H9 (cell line): ENCODE measurements at regions not wholly inside any gene's neighbourhood (a gene's known extent, or its start where the extent isn't known, plus 50 kb on each side); places are given as distances from the start of the nearest gene placed in this dataset.

Experiments used
- DNase-seq: peaks from one replicate; pipeline ENCODE4 v3.0.0-alpha.2; 2017
- H2AFZ ChIP-seq: one replicate; pipeline ENCODE4 v1.6.1; 2013; ENCODE audit warnings: mild to moderate bottlenecking, low read length, control low read depth, moderate library complexity
- H2AK5ac ChIP-seq: 2 replicates; pipeline ENCODE4 v1.6.1; 2013; ENCODE audit warnings: low read length, control low read depth, mixed read lengths; ENCODE audit not compliant: insufficient read length
- H2BK120ac ChIP-seq: one replicate; pipeline ENCODE4 v1.6.1; 2013; ENCODE audit warnings: low read depth, mild to moderate bottlenecking, low read length, control low read depth, inconsistent platforms; ENCODE audit not compliant: poor library complexity, severe bottlenecking
- H2BK12ac ChIP-seq: 2 replicates; pipeline ENCODE4 v1.6.1; 2013; ENCODE audit warnings: low read length, control low read depth, mixed read lengths, low read depth; ENCODE audit not compliant: insufficient read length
- H2BK15ac ChIP-seq: 2 replicates; pipeline ENCODE4 v1.6.1; 2013; ENCODE audit warnings: low read depth, low read length, control low read depth
- H2BK20ac ChIP-seq: one replicate; pipeline ENCODE4 v1.6.1; 2013; ENCODE audit warnings: low read depth, mild to moderate bottlenecking, low read length, control low read depth, inconsistent platforms; ENCODE audit not compliant: poor library complexity, severe bottlenecking
- H2BK5ac ChIP-seq: 2 replicates; pipeline ENCODE4 v1.6.1; 2013; ENCODE audit warnings: low read length, control low read depth, mixed read lengths; ENCODE audit not compliant: insufficient read length
- H3K14ac ChIP-seq: 2 replicates; pipeline ENCODE4 v1.6.1; 2013; ENCODE audit warnings: low read length, control low read depth; ENCODE audit not compliant: insufficient read depth
- H3K18ac ChIP-seq: 2 replicates; pipeline ENCODE4 v1.6.1; 2013; ENCODE audit warnings: low read depth, mild to moderate bottlenecking, mixed read lengths, low read length, control low read depth; ENCODE audit not compliant: insufficient read length
- H3K23ac ChIP-seq: 2 replicates; pipeline ENCODE4 v1.6.1; 2013; ENCODE audit warnings: low read length, control low read depth, mixed read lengths, low read depth; ENCODE audit not compliant: insufficient read length
- H3K23me2 ChIP-seq: 2 replicates; pipeline ENCODE4 v1.6.1; 2013; ENCODE audit warnings: low read depth, mild to moderate bottlenecking, mixed read lengths, low read length, control low read depth; ENCODE audit not compliant: insufficient read length, poor library complexity, severe bottlenecking
- H3K27ac ChIP-seq: 2 replicates; pipeline ENCODE4 v1.5.1; 2013; ENCODE audit warnings: low read length, control low read depth, mixed read lengths, low read depth; ENCODE audit not compliant: insufficient read length
- H3K27me3 ChIP-seq: 2 replicates; pipeline ENCODE4 v1.6.1; 2013; ENCODE audit warnings: low read length, control low read depth, inconsistent platforms; ENCODE audit not compliant: insufficient read depth
- H3K4ac ChIP-seq: 2 replicates; pipeline ENCODE4 v1.6.1; 2013; ENCODE audit warnings: low read depth, mild to moderate bottlenecking, control low read depth, inconsistent platforms, low read length, moderate library complexity
- H3K4me1 ChIP-seq: 2 replicates; pipeline ENCODE4 v1.6.1; 2013; ENCODE audit warnings: low read length, control low read depth, inconsistent platforms; ENCODE audit not compliant: insufficient read depth
- H3K4me2 ChIP-seq: 2 replicates; pipeline ENCODE4 v1.6.1; 2013; ENCODE audit warnings: low read length, control low read depth, mixed read lengths; ENCODE audit not compliant: insufficient read length, insufficient read depth
- H3K56ac ChIP-seq: 2 replicates; pipeline ENCODE4 v1.6.1; 2013; ENCODE audit warnings: low read depth, mild to moderate bottlenecking, mixed read lengths, low read length, control low read depth; ENCODE audit not compliant: insufficient read length
- H3K79me1 ChIP-seq: 2 replicates; pipeline ENCODE4 v1.6.1; 2013; ENCODE audit warnings: low read depth, mild to moderate bottlenecking, moderate library complexity, low read length, control low read depth, inconsistent platforms; ENCODE audit not compliant: insufficient read depth, poor library complexity, severe bottlenecking
- H3K79me2 ChIP-seq: 2 replicates; pipeline ENCODE4 v1.6.1; 2013; ENCODE audit warnings: low read length, control low read depth, inconsistent platforms; ENCODE audit not compliant: insufficient read depth
- H3K9ac ChIP-seq: 2 replicates; pipeline ENCODE4 v1.6.1; 2013; ENCODE audit warnings: low read length, control low read depth, mixed read lengths; ENCODE audit not compliant: insufficient read length; ENCODE audit errors: extremely low read depth
- H3K9me3 ChIP-seq: one replicate; pipeline ENCODE4 v1.6.1; 2013; ENCODE audit warnings: low read depth, low read length, inconsistent platforms; ENCODE audit not compliant: control insufficient read depth
- H3T11ph ChIP-seq: one replicate; pipeline ENCODE4 v1.6.1; 2013; ENCODE audit warnings: mild to moderate bottlenecking, low read length, control low read depth, inconsistent platforms
- H4K20me1 ChIP-seq: one replicate; pipeline ENCODE4 v1.6.1; 2013; ENCODE audit not compliant: control insufficient read depth, insufficient read length, insufficient read depth
- H4K5ac ChIP-seq: 2 replicates; pipeline ENCODE4 v1.6.1; 2013; ENCODE audit warnings: low read depth, mild to moderate bottlenecking, mixed read lengths, low read length, control low read depth; ENCODE audit not compliant: insufficient read length
- H4K8ac ChIP-seq: replicated peaks from 2 replicates; pipeline ENCODE4 v1.6.1; 2013; ENCODE audit warnings: low read length, control low read depth, mixed read lengths, low read depth; ENCODE audit not compliant: insufficient read length
- H4K91ac ChIP-seq: 2 replicates; pipeline ENCODE4 v1.6.1; 2013; ENCODE audit warnings: low read depth, mild to moderate bottlenecking, moderate library complexity, mixed read lengths, low read length, control low read depth; ENCODE audit not compliant: insufficient read length
- H3K27ac Mint-ChIP-seq, 3 experiments: 2 replicates in 2 of 3; 3 replicates in 1 of 3; pipeline ENCODE4 v1.8.0; 2020 to 2021; ENCODE audit warnings: mixed read lengths in 3 of 3, mild to moderate bottlenecking in 1 of 3, moderate library complexity in 1 of 3
- H3K27me3 Mint-ChIP-seq: 2 replicates; pipeline ENCODE4 v1.8.0; 2021; ENCODE audit warnings: low read depth, mild to moderate bottlenecking, moderate library complexity, mixed read lengths
- H3K36me3 Mint-ChIP-seq, 3 experiments: 2 replicates in 2 of 3; 3 replicates in 1 of 3; pipeline ENCODE4 v1.8.0; 2020 to 2021; ENCODE audit warnings: low read depth in 3 of 3, mixed read lengths in 3 of 3; ENCODE audit not compliant: insufficient read depth in 1 of 3
- H3K4me1 Mint-ChIP-seq, 2 experiments: 2 replicates each; pipeline ENCODE4 v1.8.0; 2020; ENCODE audit warnings: mixed read lengths in 2 of 2
- H3K4me3 Mint-ChIP-seq, 2 experiments: 2 replicates in 1 of 2; 3 replicates in 1 of 2; pipeline ENCODE4 v1.8.0; 2020 to 2021; ENCODE audit warnings: mild to moderate bottlenecking in 2 of 2, mixed read lengths in 2 of 2, moderate library complexity in 1 of 2
- H3K9me3 Mint-ChIP-seq, 2 experiments: 2 replicates in 1 of 2; 3 replicates in 1 of 2; pipeline ENCODE4 v1.8.0; 2020; ENCODE audit warnings: mild to moderate bottlenecking in 2 of 2, mixed read lengths in 2 of 2, moderate library complexity in 1 of 2
- CTCF ChIP-seq: fragments of 200-600 bp; sonication (generic); conservative IDR thresholded peaks from 3 replicates; pipeline ENCODE4 v1.8.0; 2021; ENCODE audit warnings: antibody characterized with exemption, mild to moderate bottlenecking
- WGBS: extraction: QIAGEN DNeasy Blood & Tissue Kit; methylation state at CpG from one replicate; pipeline ENCODE4 v1.1.7; 2013; ENCODE audit warnings: missing lambda C conversion rate, low lambda C conversion rate, mixed read lengths; ENCODE audit not compliant: insufficient read length; ENCODE audit errors: extremely low coverage; 5-methylcytosine and 5-hydroxymethylcytosine counted together

- no CpG with 5 or more reads among the region's 2 CpGs for WGBS
- TF ChIP-seq CTCF = no peak
- no peaks in the 10 kb centered on the region for H3K27me3 Mint-ChIP-seq
- peaks cover 3 to 8% of the 10 kb centered on the region in 2 experiments; a peak in 1 of 4 replicates for H3K4me1 Mint-ChIP-seq
- Histone ChIP-seq H2BK5ac (no peak overlapping the region), H3K79me1 (no peaks in the 10 kb centered on the region), H3K18ac (no peak overlapping the region), H3K4ac (no peak overlapping the region), H3K9ac (no peak overlapping the region), H4K8ac (no peak overlapping the region), H3K27ac (no peak overlapping the region), H3K4me2 (no peak overlapping the region), H3T11ph (no peak overlapping the region), H2BK12ac (no peak overlapping the region), H4K5ac (no peak overlapping the region), H3K56ac (no peak overlapping the region), H4K91ac (no peak overlapping the region), H3K79me2 (no peaks in the 10 kb centered on the region), H4K20me1 (no peaks in the 10 kb centered on the region), H3K4me1 (no peaks in the 10 kb centered on the region; the same call in 1 of the 2 replicates), H2AFZ (no peak overlapping the region), H2AK5ac (no peak overlapping the region), H2BK20ac (no peak overlapping the region), H3K9me3 (no peaks in the 10 kb centered on the region), H3K23ac (no peak overlapping the region), H3K27me3 (no peaks in the 10 kb centered on the region), H2BK15ac (no peak overlapping the region), H3K23me2 (no peaks in the 10 kb centered on the region), H2BK120ac (no peak overlapping the region), H3K14ac (no peak overlapping the region)
- no peak overlapping the region for H3K4me3 Mint-ChIP-seq
- no peaks in the 10 kb centered on the region for H3K9me3 Mint-ChIP-seq
- DNase-seq = no peak
- no peaks in the 10 kb centered on the region for H3K36me3 Mint-ChIP-seq
- H3K27ac Mint-ChIP-seq = no peak overlapping the region
Observed at GRCh38 chr4:17246656-17247055, 265.2 kb downstream of the QDPR start.
